SK-N-SH treated with all-trans-retinoic acid at 6 μM for 48 hours (cell line): ENCODE measurements at regions not wholly inside any gene's neighbourhood (a gene's known extent, or its start where the extent isn't known, plus 50 kb on each side); places are given as distances from the start of the nearest gene placed in this dataset.

ENCODE experiments used
- CSRNP3 ChIP-seq: fragments of 250-450 bp; sonication (Bioruptor Pico); IDR thresholded peaks from 2 replicates; pipeline ENCODE4 v1.5.1; 2021; ENCODE audit warnings: mild to moderate bottlenecking, moderate library complexity
- ESRRG ChIP-seq: fragments of 250-450 bp; sonication (Bioruptor Pico); IDR thresholded peaks from 2 replicates; pipeline ENCODE4 v1.6.1; 2021; ENCODE audit warnings: mild to moderate bottlenecking
- ISL1 ChIP-seq: fragments of 250-450 bp; sonication (Bioruptor Pico); IDR thresholded peaks from 2 replicates; pipeline ENCODE4 v2.1.2; 2022; ENCODE audit warnings: mild to moderate bottlenecking, moderate library complexity
- OSR1 ChIP-seq: fragments of 250-450 bp; sonication (Bioruptor Pico); IDR thresholded peaks from 2 replicates; pipeline ENCODE4 v1.8.0; 2022; ENCODE audit warnings: moderate library complexity, mild to moderate bottlenecking, inconsistent platforms
- PATZ1 ChIP-seq: fragments of 250-450 bp; sonication (Bioruptor Pico); IDR thresholded peaks from 2 replicates; pipeline ENCODE4 v1.8.0; 2020; ENCODE audit warnings: mild to moderate bottlenecking, moderate library complexity, borderline replicate concordance
- PPARA ChIP-seq: fragments of 250-450 bp; sonication (Bioruptor Pico); IDR thresholded peaks from 2 replicates; pipeline ENCODE4 v1.5.0; 2020; ENCODE audit warnings: mild to moderate bottlenecking, borderline replicate concordance
- TOX ChIP-seq: fragments of 250-450 bp; sonication (Bioruptor Pico); IDR thresholded peaks from 2 replicates; pipeline ENCODE4 v1.8.0; 2021; ENCODE audit warnings: mild to moderate bottlenecking, moderate library complexity, borderline replicate concordance
- ZFP3 ChIP-seq: fragments of 250-450 bp; sonication (Bioruptor Pico); IDR thresholded peaks from 2 replicates; pipeline ENCODE4 v1.5.0; 2020; ENCODE audit warnings: mild to moderate bottlenecking, moderate library complexity
- ZNF565 ChIP-seq: fragments of 450-650 bp; formaldehyde crosslinking; conservative IDR thresholded peaks from 2 replicates; pipeline ENCODE4 v1.5.0; 2020; ENCODE audit warnings: low read depth, mild to moderate bottlenecking, moderate library complexity
- ZNF8 ChIP-seq: fragments of 450-650 bp; formaldehyde crosslinking; IDR thresholded peaks from 2 replicates; pipeline ENCODE4 v1.5.0; 2020; ENCODE audit warnings: mild to moderate bottlenecking, moderate library complexity

DNA sequence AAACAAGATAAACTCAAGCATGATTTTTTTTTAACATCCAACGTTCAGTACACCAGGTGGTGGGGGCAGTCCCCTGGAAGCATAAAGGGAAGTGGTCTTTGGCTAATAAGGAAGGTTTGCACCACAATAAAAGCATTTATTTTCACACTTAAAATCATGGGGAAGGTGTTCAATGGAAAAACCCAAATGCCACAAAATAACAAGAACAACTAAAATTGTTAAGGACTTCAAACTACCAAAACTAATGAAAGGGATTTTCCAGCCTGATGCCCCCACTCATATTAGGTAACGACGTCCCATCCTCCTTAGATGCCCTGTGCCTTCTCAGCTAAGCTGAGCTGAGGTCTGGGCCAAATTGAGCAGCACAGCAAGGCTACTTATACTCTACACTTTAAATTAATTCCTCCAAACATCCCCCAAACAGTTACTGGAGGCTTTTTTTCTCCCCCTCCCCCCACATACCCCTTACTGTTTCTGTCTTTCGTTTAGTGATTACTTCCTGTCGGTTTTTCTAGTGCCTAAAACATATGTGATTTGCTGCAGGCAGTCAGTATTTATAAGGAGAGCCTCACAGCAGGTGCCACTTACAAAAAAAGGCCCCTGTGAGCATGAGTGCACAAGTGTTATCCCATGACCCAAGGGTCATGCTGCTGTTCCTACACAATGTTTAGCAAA is 259.7 kb upstream of the ZNF608 start:
- no peak for TF ChIP-seq TOX (CRISPR knock-in tag)
- no peak for TF ChIP-seq CSRNP3 (CRISPR knock-in tag)
- no peak for TF ChIP-seq OSR1 (CRISPR knock-in tag)
- no peak for TF ChIP-seq ZNF8
- no peak for TF ChIP-seq ESRRG (CRISPR knock-in tag)
- no peak for TF ChIP-seq ISL1 (CRISPR knock-in tag)
- no peak for TF ChIP-seq ZFP3 (CRISPR knock-in tag)
- no peak for TF ChIP-seq PATZ1
- no peak for TF ChIP-seq ZNF565 (CRISPR knock-in tag)
- TF ChIP-seq PPARA (CRISPR knock-in tag) = no peak
